ENCODE measurements at regions not wholly inside any gene's neighbourhood (a gene's known extent, or its start where the extent isn't known, plus 50 kb on each side); places are given as distances from the start of the nearest gene placed in this dataset.
A peak's percentile ranks its signal among the peaks of the same experiment; 100 is the strongest.
"Not testable (repeated sequence)": the region's sequence is repeated elsewhere in the genome, so short reads cannot be mapped to it uniquely, and the experiment has no call there.

DNA sequence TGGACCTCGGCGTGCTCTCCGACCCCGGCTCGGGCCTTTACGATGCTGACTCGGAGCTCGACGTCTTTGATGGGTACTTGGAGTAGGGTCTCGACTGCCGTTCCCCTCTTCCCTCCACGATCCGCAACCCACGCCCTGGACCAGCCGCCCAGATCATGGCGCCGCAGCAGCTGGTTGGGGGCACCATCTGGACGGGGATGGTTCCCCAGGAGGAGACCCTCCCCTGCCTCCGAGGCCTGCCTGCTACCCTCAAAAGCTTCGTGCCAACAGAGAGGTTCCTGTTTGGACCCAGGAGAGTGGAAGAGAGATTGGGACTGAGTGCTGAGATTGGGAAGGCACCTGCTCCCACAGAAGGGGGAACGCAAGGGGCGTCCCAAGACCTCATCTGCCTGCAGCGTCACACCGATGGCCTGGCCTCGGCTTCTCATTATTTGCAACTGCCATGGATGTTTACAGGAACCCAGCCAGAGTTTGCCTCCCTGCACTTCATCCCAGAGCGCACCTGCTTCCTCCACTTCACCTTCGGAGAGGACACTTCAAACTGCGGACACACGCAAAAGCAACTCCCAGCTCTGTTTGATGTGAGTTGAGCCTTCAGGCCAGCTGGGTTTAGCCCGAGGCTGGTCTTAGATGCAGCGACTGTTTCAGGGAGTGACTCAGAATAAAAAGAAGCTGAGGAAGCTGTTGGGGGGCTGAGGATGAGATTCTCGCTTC is 58.9 kb downstream of the GOLGA6L7 start:
- peak in 1 of 2 donors; percentile 23 for DNase-seq (ENCODE audit: low read depth in 2 of 2)

- not testable (repeated sequence) for DNase-seq (ENCODE audit: low read depth in 2 of 2)
Measured at GRCh38 chr15:28788649-28789400, 59.6 kb downstream of the GOLGA6L7 start.

DNA sequence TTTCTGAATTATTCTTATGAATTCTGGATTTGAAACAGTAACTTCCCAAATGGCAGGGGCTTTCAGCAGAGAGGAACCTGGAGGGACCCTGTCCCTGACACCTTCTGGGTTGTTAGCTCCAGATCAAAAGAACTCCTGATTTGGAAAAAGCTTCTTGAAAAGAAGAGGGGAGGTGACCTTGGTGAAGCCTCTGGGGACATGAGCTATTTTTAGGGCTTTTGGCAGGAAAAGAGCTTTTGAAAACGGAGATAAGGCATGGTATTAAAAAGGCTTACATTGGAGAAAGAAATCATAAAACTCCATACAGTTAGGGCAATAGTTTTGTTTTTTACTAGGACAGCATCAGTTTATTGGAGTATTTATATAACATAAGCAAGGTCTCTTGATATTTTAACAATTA is 60.3 kb downstream of the GOLGA6L7 start:
- not testable (repeated sequence) for DNase-seq (ENCODE audit: low read depth in 2 of 2)

DNA sequence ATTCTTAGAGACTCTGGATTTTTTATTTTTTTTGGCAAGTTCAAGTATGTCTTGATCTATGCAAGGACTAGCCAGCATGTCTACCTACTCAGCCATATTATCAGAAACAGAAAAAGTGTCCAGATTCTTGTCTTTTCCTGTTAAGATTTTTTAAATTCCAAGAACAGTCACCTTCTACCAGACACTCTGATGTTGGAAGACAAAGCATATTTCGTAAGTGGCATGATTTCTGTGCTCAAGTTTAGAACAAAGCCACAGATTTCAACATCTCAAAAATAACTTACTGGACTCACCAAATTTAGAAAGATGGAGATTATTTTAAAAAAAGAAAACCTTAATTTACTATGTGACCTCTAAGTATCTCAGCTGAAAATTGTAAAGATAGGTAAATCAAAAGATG is 61.9 kb downstream of the GOLGA6L7 start:
- no peak for DNase-seq (ENCODE audit: low read depth in 2 of 2)

GRCh38 chr15:28784347-28785163 is 63.9 kb downstream of the GOLGA6L7 start:
- not testable (repeated sequence) for DNase-seq (ENCODE audit: low read depth in 2 of 2)

DNA sequence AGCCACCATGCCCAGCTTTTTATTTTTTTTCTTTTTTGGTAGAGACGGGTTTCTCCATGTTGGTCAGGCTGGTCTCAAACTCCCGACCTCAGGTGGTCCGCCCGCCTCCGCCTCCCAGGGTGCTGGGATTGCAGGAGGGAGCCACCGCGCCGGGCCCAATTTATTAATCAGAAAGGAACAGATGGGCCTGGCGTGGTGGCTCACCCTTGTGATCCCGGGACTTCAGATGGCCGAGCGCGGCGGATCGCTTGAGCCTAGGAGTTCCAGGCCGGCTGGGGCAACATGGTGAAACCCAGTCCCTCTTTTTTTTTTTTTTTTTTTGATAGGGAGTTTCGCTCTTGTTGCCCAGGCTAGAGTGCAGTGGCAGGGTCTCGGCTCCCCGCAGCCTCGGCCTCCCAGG is 64.6 kb downstream of the GOLGA6L7 start:
- DNase-seq (ENCODE audit: low read depth in 2 of 2), result no peak

DNA sequence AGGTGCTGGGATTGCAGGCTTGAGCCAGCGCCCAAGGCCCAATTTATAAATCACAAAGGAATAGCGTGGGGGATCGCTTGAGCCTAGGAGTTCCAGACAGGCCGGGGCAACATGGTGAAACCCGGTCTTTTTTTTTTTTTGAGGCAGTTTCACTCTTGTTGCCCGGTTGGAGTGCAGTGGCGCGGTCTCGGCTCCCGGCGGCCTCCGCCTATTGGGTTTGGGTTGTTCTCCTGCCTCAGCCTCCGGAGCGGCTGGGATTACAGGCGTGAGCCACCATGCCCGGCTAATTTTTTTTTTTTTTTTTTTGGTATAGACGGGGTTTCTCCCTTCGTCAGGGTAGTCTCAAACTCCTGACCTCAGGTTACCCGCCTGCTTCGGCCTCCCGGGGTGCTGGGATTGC is 65.0 kb downstream of the GOLGA6L7 start:
- DNase-seq (ENCODE audit: low read depth in 2 of 2), result no peak

GRCh38 chr15:28778397-28778796 is 66.2 kb upstream of the GOLGA8M start:
- not testable (repeated sequence) for DNase-seq (ENCODE audit: low read depth in 2 of 2)

DNA sequence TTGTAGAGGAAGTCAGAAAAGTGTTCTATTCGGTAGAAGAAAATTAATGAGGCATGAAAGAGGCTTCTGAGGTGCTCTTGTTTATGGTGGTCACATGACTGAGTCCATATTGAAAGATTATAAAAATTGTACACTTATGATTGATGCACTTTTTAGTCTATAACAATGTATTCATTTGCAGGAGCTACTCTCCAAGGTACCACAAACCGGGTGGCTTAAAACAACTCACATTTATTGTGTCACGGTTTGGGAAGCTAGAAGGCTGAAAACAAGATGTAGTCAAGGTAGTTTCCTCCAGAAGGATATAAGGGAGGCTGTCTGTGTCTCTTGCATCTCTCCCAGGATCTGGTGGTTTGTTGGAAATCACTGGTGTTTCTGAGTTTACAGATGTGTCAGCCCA is 60.6 kb upstream of the GOLGA8M start:
- not testable (repeated sequence) for DNase-seq (ENCODE audit: low read depth in 2 of 2)
